Upper lobe of left lung (tissue), 6 donors: ENCODE measurements at regions not wholly inside any gene's neighbourhood (a gene's known extent, or its start where the extent isn't known, plus 50 kb on each side); places are given as distances from the start of the nearest gene placed in this dataset.

Experiments
- ATAC-seq, 2 donors: fragments of 200-7000 bp; cut with Tn5 transposase; one replicate each; pipeline ENCODE4 v1.9.1; 2022; ENCODE audit warnings: mild to moderate bottlenecking in 2 of 2, moderate library complexity in 2 of 2; ENCODE audit not compliant: low FRiP score in 2 of 2
- DNase-seq, 2 donors: peaks; one replicate each; pipeline ENCODE4 v3.0.0-alpha.2; 2019 to 2020
- H3K27ac ChIP-seq, 4 donors: fragments of 200-600 bp; sonication (generic); one replicate each; pipeline ENCODE4 v1.5.1; 2016 to 2019
- H3K27me3 ChIP-seq, 4 donors: fragments of 200-600 bp; sonication (generic); one replicate each; pipeline ENCODE4 v1.5.1; 2017 to 2019
- H3K36me3 ChIP-seq, 4 donors: fragments of 200-600 bp; sonication (generic); one replicate each; pipeline ENCODE4 v1.5.1; 2016 to 2019
- H3K4me1 ChIP-seq, 4 donors: fragments of 200-600 bp; sonication (generic); one replicate each; pipeline ENCODE4 v1.5.1; 2018 to 2019
- H3K4me3 ChIP-seq, 4 donors: fragments of 200-600 bp; sonication (generic); one replicate each; pipeline ENCODE4 v1.5.1; 2017 to 2019; ENCODE audit warnings: mild to moderate bottlenecking in 2 of 4, moderate library complexity in 1 of 4
- H3K9me3 ChIP-seq, 4 donors: fragments of 200-600 bp; sonication (generic); one replicate each; pipeline ENCODE4 v1.5.1; 2018 to 2019
- EP300 ChIP-seq, 4 donors: sonication (generic); formaldehyde crosslinking; IDR thresholded peaks; one replicate each; pipeline ENCODE4 v1.5.1; 2017; ENCODE audit warnings: antibody characterized with exemption in 4 of 4, control low read depth in 2 of 4
- POLR2A ChIP-seq, 4 donors: fragments of 450-650 bp; IDR thresholded peaks; one replicate each; pipeline ENCODE4 v1.5.1; 2016 to 2017; ENCODE audit warnings: antibody characterized with exemption in 4 of 4, mild to moderate bottlenecking in 2 of 4
- POLR2AphosphoS5 ChIP-seq, 2 donors: sonication (generic); formaldehyde crosslinking; IDR thresholded peaks; one replicate each; pipeline ENCODE4 v1.5.1; 2017; ENCODE audit warnings: antibody characterized with exemption in 2 of 2
- WGBS, 2 donors: methylation state at CpG; one replicate each; pipeline ENCODE4 v1.1.5; 2017 to 2018; 5-methylcytosine and 5-hydroxymethylcytosine counted together
- TF ChIP-seq, protein P1 (sequence below), 6 experiments: fragments of 450-650 bp in 4 of 6; fragments of 200-600 bp in 2 of 6; sonication (generic) in 2 of 6; IDR thresholded peaks; one replicate each; pipeline ENCODE4 v1.5.1; 2016 to 2019; ENCODE audit warnings: antibody characterized with exemption in 6 of 6
- donor health status: DM: no; HTN: no; CAD: no; lungs with moderate emphysema.
- donor health status: DM: no; HTN: yes; CAD: no; lungs with severe emphysema.

- DNase-seq: no peak
- H3K9me3 ChIP-seq: no peaks in the 10 kb centered on the region
- TF ChIP-seq POLR2AphosphoS5 (IDR thresholded peaks at IDR 0.05) (no peak), EP300 (IDR thresholded peaks at IDR 0.05) (no peak), POLR2A (IDR thresholded peaks at IDR 0.05) (no peak)
- TF ChIP-seq, protein P1, sequence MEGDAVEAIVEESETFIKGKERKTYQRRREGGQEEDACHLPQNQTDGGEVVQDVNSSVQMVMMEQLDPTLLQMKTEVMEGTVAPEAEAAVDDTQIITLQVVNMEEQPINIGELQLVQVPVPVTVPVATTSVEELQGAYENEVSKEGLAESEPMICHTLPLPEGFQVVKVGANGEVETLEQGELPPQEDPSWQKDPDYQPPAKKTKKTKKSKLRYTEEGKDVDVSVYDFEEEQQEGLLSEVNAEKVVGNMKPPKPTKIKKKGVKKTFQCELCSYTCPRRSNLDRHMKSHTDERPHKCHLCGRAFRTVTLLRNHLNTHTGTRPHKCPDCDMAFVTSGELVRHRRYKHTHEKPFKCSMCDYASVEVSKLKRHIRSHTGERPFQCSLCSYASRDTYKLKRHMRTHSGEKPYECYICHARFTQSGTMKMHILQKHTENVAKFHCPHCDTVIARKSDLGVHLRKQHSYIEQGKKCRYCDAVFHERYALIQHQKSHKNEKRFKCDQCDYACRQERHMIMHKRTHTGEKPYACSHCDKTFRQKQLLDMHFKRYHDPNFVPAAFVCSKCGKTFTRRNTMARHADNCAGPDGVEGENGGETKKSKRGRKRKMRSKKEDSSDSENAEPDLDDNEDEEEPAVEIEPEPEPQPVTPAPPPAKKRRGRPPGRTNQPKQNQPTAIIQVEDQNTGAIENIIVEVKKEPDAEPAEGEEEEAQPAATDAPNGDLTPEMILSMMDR (IDR thresholded peaks at IDR 0.05): no peak
- no peaks in the 10 kb centered on the region for H3K27me3 ChIP-seq
- no peaks in the 10 kb centered on the region for H3K4me1 ChIP-seq
- no peak overlapping the region for H3K4me3 ChIP-seq
- H3K36me3 ChIP-seq: no peaks in the 10 kb centered on the region
- no peak for ATAC-seq
- 58 to 68% methylated on average over 7 of the region's 7 CpGs for WGBS, 2 donors
- no peak overlapping the region for H3K27ac ChIP-seq
Observed at GRCh38 chr11:95465887-95466286, 234.9 kb upstream of the SESN3 start.

GRCh38 chr11:95461858-95462257, 230.9 kb upstream of the SESN3 start:
- peaks cover 0 to 8% (median 1%) of the 10 kb centered on the region in 4 donors for H3K4me1 ChIP-seq
- no peak overlapping the region for H3K27ac ChIP-seq
- H3K9me3 ChIP-seq: no peaks in the 10 kb centered on the region
- H3K27me3 ChIP-seq: no peaks in the 10 kb centered on the region
- DNase-seq: no peak
- no peaks in the 10 kb centered on the region for H3K36me3 ChIP-seq
- TF ChIP-seq, protein P1 (IDR thresholded peaks at IDR 0.05): no peak
- TF ChIP-seq POLR2AphosphoS5 (IDR thresholded peaks at IDR 0.05) (no peak), POLR2A (IDR thresholded peaks at IDR 0.05) (no peak), EP300 (IDR thresholded peaks at IDR 0.05) (no peak)
- H3K4me3 ChIP-seq: no peak overlapping the region
- no peak for ATAC-seq

GRCh38 chr11:95461348-95461747, 230.3 kb upstream of the SESN3 start:
- H3K9me3 ChIP-seq: no peaks in the 10 kb centered on the region
- peaks cover 0 to 8% (median 1%) of the 10 kb centered on the region in 4 donors for H3K4me1 ChIP-seq
- H3K4me3 ChIP-seq: no peak overlapping the region
- peak; percentile 34 to 54 for ATAC-seq
- H3K27ac ChIP-seq: no peak overlapping the region
- WGBS, 2 donors: 86 to 87% methylated on average over 2 of the region's 2 CpGs
- TF ChIP-seq POLR2A (IDR thresholded peaks at IDR 0.05): no peak
- TF ChIP-seq EP300 (IDR thresholded peaks at IDR 0.05): no peak
- TF ChIP-seq, protein P1 (IDR thresholded peaks at IDR 0.05): no peak
- DNase-seq: no peak
- H3K36me3 ChIP-seq: no peaks in the 10 kb centered on the region
- no peaks in the 10 kb centered on the region for H3K27me3 ChIP-seq

- Histone ChIP-seq H3K27me3 (no peaks in the 10 kb centered on the region), H3K4me3 (no peak overlapping the region), H3K4me1 (peaks cover 0 to 8% (median 1%) of the 10 kb centered on the region in 4 donors), H3K27ac (no peak overlapping the region), H3K36me3 (no peaks in the 10 kb centered on the region), H3K9me3 (no peaks in the 10 kb centered on the region)
- WGBS, 2 donors: 59 to 66% methylated on average over 7 of the region's 7 CpGs
- no peak for TF ChIP-seq POLR2A (IDR thresholded peaks at IDR 0.05)
- no peak for TF ChIP-seq EP300 (IDR thresholded peaks at IDR 0.05)
- TF ChIP-seq POLR2AphosphoS5 (IDR thresholded peaks at IDR 0.05): no peak
- TF ChIP-seq, protein P1 (IDR thresholded peaks at IDR 0.05): no peak
- DNase-seq (no peak), ATAC-seq (peak in 1 of 2 donors; percentile 55)
Observed at GRCh38 chr11:95459291-95460042, 228.5 kb upstream of the SESN3 start.
